Neural cell (in vitro differentiated cells): ENCODE measurements at regions not wholly inside any gene's neighbourhood (a gene's known extent, or its start where the extent isn't known, plus 50 kb on each side); places are given as distances from the start of the nearest gene placed in this dataset.

ENCODE experiments used
- H2AFZ ChIP-seq: fragments of 200-600, 300-800 bp; sonication (generic), shearing (Covaris generic); 2 replicates; pipeline ENCODE4 v1.6.0; 2014; ENCODE audit warnings: low read depth, mild to moderate bottlenecking, antibody characterized with exemption, low read length, moderate library complexity
- H3F3A ChIP-seq: fragments of 200-600 bp; shearing (Covaris generic); 2 replicates; pipeline ENCODE4 v1.6.1; 2016; ENCODE audit warnings: mild to moderate bottlenecking, moderate library complexity, mixed read lengths, antibody characterized with exemption, low read length; ENCODE audit not compliant: insufficient read depth, poor library complexity, severe bottlenecking
- H3K27ac ChIP-seq: fragments of 200-600, 300-800 bp; sonication (generic), shearing (Covaris generic); 2 replicates; pipeline ENCODE4 v1.5.1; 2014; ENCODE audit warnings: mild to moderate bottlenecking, low read length, moderate library complexity
- H3K27me3 ChIP-seq: fragments of 300-800, 200-600 bp; sonication (generic), shearing (Covaris generic); 2 replicates; pipeline ENCODE4 v1.6.0; 2014; ENCODE audit warnings: mild to moderate bottlenecking, low read depth, low read length, moderate library complexity; ENCODE audit not compliant: insufficient read depth
- H3K36me3 ChIP-seq: fragments of 300-800, 200-600 bp; sonication (generic), shearing (Covaris generic); 2 replicates; pipeline ENCODE4 v1.5.1; 2014; ENCODE audit warnings: mild to moderate bottlenecking, antibody characterized with exemption, low read length, moderate library complexity; ENCODE audit not compliant: insufficient read depth
- H3K4me2 ChIP-seq: fragments of 300-800, 200-600 bp; sonication (generic), shearing (Covaris generic); 2 replicates; pipeline ENCODE4 v1.6.0; 2014; ENCODE audit warnings: mild to moderate bottlenecking, low read length
- H3K4me3 ChIP-seq: fragments of 300-800, 200-600 bp; sonication (generic), shearing (Covaris generic); 2 replicates; pipeline ENCODE4 v1.5.1; 2014; ENCODE audit warnings: mild to moderate bottlenecking, low read length, moderate library complexity
- H3K79me2 ChIP-seq: fragments of 200-600 bp; shearing (Covaris generic); replicated peaks from 2 replicates; pipeline ENCODE4 v1.6.0; 2014; ENCODE audit warnings: mild to moderate bottlenecking, low read length, moderate library complexity; ENCODE audit not compliant: insufficient read depth
- H3K9ac ChIP-seq: fragments of 300-800, 200-600 bp; sonication (generic), shearing (Covaris generic); 2 replicates; pipeline ENCODE4 v1.6.1; 2016; ENCODE audit warnings: mild to moderate bottlenecking, low read length, mixed read lengths
- H3K9me2 ChIP-seq: fragments of 200-600 bp; shearing (Covaris generic); 2 replicates; pipeline ENCODE4 v1.6.1; 2016; ENCODE audit warnings: mild to moderate bottlenecking, low read length, mixed read lengths; ENCODE audit not compliant: insufficient read depth
- H3K9me3 ChIP-seq: fragments of 200-600, 300-800 bp; sonication (generic), shearing (Covaris generic); 2 replicates; pipeline ENCODE4 v1.6.1; 2016; ENCODE audit warnings: mild to moderate bottlenecking, mixed run types, low read length, moderate library complexity, mixed read lengths
- H4K20me1 ChIP-seq: fragments of 200-600 bp; shearing (Covaris generic); 2 replicates; pipeline ENCODE4 v1.6.1; 2016; ENCODE audit warnings: mild to moderate bottlenecking, mixed run types; ENCODE audit not compliant: insufficient read depth
- CTCF ChIP-seq: fragments of 450-650 bp; IDR thresholded peaks from 2 replicates; pipeline ENCODE4 v1.5.1; 2014; ENCODE audit warnings: antibody characterized with exemption, mild to moderate bottlenecking, moderate library complexity; ENCODE audit not compliant: poor library complexity, severe bottlenecking
- EP300 ChIP-seq: fragments of 450-650 bp; conservative IDR thresholded peaks from 2 replicates; pipeline ENCODE4 v1.6.1; 2014; ENCODE audit warnings: antibody characterized with exemption, mild to moderate bottlenecking, moderate library complexity; ENCODE audit not compliant: poor library complexity, severe bottlenecking
- EZH2 ChIP-seq: fragments of 200-600, 300-800 bp; shearing (Covaris generic), sonication (generic); IDR thresholded peaks from 2 replicates; pipeline ENCODE4 v1.6.1; 2014; ENCODE audit warnings: antibody characterized with exemption, low read length, borderline replicate concordance, mild to moderate bottlenecking; ENCODE audit not compliant: insufficient read depth, poor library complexity, severe bottlenecking
- MXI1 ChIP-seq: fragments of 450-650 bp; conservative IDR thresholded peaks from 2 replicates; pipeline ENCODE4 v1.6.1; 2014; ENCODE audit warnings: antibody characterized with exemption, mild to moderate bottlenecking; ENCODE audit not compliant: poor library complexity, severe bottlenecking
- POLR2AphosphoS5 ChIP-seq: IDR thresholded peaks from 2 replicates; pipeline ENCODE4 v1.6.1; 2012
- RAD21 ChIP-seq: fragments of 450-650 bp; conservative IDR thresholded peaks from 2 replicates; pipeline ENCODE4 v1.6.1; 2014; ENCODE audit warnings: antibody characterized with exemption, mild to moderate bottlenecking, moderate library complexity
- SMC3 ChIP-seq: fragments of 450-650 bp; conservative IDR thresholded peaks from 2 replicates; pipeline ENCODE4 v1.6.1; 2014; ENCODE audit warnings: antibody characterized with exemption, mild to moderate bottlenecking, moderate library complexity; ENCODE audit not compliant: poor library complexity
- TAF1 ChIP-seq: IDR thresholded peaks from 2 replicates; pipeline ENCODE4 v1.6.1; 2012; ENCODE audit warnings: low read depth
- TF ChIP-seq, protein P1 (sequence below): IDR thresholded peaks from 2 replicates; pipeline ENCODE4 v1.6.1; 2012; ENCODE audit warnings: borderline replicate concordance

DNA sequence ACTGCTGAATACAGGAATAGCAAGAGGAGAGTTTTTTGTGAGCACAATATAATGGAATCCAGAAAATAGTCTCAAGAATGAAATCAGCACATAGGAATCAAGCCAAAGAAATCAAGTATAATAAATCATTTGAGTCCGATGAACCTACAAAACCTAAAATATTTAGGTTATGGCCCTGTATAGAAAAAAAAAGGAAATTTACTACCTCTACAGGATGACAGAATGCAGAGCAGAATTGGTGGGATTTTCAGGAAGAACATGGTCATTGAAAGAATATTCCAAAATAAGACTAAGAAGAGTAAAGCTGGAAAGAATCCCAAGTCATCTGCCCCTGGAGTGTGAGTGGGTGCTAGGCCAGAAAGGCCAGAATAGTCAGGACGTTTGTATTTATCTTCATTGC is 1041.2 kb upstream of the CDH2 start:
- Histone ChIP-seq H3K79me2 (no peaks in the 10 kb centered on the region), H2AFZ (no peak overlapping the region), H3K27ac (no peak overlapping the region), H3K36me3 (no peaks in the 10 kb centered on the region), H4K20me1 (no peaks in the 10 kb centered on the region), H3K9ac (no peak overlapping the region), H3K9me2 (no peaks in the 10 kb centered on the region), H3K4me3 (no peak overlapping the region), H3K27me3 (no peaks in the 10 kb centered on the region), H3F3A (no peaks in the 10 kb centered on the region), H3K9me3 (no peaks in the 10 kb centered on the region), H3K4me2 (no peak overlapping the region)
- TF ChIP-seq SMC3 (no peak), CTCF (no peak), EZH2 (no peak), MXI1 (no peak), EP300 (no peak), TAF1 (no peak), RAD21 (no peak), POLR2AphosphoS5 (no peak)
- TF ChIP-seq, protein P1, sequence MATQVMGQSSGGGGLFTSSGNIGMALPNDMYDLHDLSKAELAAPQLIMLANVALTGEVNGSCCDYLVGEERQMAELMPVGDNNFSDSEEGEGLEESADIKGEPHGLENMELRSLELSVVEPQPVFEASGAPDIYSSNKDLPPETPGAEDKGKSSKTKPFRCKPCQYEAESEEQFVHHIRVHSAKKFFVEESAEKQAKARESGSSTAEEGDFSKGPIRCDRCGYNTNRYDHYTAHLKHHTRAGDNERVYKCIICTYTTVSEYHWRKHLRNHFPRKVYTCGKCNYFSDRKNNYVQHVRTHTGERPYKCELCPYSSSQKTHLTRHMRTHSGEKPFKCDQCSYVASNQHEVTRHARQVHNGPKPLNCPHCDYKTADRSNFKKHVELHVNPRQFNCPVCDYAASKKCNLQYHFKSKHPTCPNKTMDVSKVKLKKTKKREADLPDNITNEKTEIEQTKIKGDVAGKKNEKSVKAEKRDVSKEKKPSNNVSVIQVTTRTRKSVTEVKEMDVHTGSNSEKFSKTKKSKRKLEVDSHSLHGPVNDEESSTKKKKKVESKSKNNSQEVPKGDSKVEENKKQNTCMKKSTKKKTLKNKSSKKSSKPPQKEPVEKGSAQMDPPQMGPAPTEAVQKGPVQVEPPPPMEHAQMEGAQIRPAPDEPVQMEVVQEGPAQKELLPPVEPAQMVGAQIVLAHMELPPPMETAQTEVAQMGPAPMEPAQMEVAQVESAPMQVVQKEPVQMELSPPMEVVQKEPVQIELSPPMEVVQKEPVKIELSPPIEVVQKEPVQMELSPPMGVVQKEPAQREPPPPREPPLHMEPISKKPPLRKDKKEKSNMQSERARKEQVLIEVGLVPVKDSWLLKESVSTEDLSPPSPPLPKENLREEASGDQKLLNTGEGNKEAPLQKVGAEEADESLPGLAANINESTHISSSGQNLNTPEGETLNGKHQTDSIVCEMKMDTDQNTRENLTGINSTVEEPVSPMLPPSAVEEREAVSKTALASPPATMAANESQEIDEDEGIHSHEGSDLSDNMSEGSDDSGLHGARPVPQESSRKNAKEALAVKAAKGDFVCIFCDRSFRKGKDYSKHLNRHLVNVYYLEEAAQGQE, result no peak

DNA sequence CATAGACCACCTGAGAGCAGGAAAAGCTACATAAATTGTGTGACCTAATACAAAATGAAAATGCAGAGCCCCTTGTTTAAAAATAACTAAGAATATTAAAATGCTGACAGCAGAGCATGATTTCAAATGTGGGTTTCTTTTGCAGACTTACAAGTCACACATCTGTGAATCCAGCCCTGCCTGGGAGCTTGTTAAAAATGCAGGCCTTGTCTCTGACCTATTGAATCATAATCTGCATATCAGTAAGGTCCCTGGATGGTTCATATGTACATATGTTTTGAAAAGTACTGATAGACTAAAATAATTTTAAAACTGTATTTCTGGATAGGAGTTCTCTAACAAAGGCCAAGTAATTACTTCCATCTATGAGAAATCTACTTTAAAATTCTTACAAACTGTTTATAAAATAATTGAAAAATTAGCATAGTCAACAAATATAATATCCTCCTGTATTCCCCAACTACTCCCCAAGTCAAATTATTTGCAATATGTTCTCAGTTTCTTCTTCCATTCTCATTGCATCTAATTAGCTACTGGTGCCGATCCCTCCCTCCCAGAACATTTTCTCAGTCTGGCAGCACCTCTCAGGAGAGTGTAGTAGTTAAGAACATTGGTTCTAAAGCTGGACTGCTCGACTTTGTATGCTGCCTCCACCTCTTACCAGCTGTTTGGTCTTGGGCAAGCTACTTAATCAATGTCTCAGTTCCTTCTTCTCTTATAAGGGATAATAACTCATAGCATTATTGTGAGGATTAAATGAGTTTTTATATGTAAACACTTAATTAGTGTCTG is 1040.4 kb upstream of the CDH2 start:
- no peak overlapping the region for H3K27ac ChIP-seq
- H3K27me3 ChIP-seq, result no peaks in the 10 kb centered on the region
- no peaks in the 10 kb centered on the region for H3K9me2 ChIP-seq
- TF ChIP-seq TAF1 (no peak), EZH2 (no peak), RAD21 (no peak), POLR2AphosphoS5 (no peak), CTCF (no peak), MXI1 (no peak), SMC3 (no peak), EP300 (no peak)
- TF ChIP-seq, protein P1, result no peak
- H3K9me3 ChIP-seq, result no peaks in the 10 kb centered on the region
- no peaks in the 10 kb centered on the region for H3K79me2 ChIP-seq
- H2AFZ ChIP-seq, result no peak overlapping the region
- no peaks in the 10 kb centered on the region for H3F3A ChIP-seq
- no peaks in the 10 kb centered on the region for H3K36me3 ChIP-seq
- H4K20me1 ChIP-seq, result no peaks in the 10 kb centered on the region
- no peak overlapping the region for H3K9ac ChIP-seq
- no peak overlapping the region for H3K4me3 ChIP-seq
- no peak overlapping the region for H3K4me2 ChIP-seq
